Aorta (tissue), 5 donors: ENCODE measurements at regions not wholly inside any gene's neighbourhood (a gene's known extent, or its start where the extent isn't known, plus 50 kb on each side); places are given as distances from the start of the nearest gene placed in this dataset.
A peak's percentile ranks its signal among the peaks of the same experiment; 100 is the strongest.

ENCODE experiments used
- ATAC-seq: fragments of 200-7000 bp; cut with Tn5 transposase; one replicate; pipeline ENCODE4 v1.9.1; 2022; ENCODE audit warnings: moderate library complexity; ENCODE audit not compliant: low FRiP score
- DNase-seq, 2 donors: peaks; one replicate each; pipeline ENCODE4 v3.0.0-alpha.2; 2020
- H3K27ac ChIP-seq, 2 donors: one replicate each; pipeline ENCODE4 v1.5.1; 2013; ENCODE audit warnings: low read length in 2 of 2, mild to moderate bottlenecking in 2 of 2, moderate library complexity in 2 of 2, control low read depth in 1 of 2, inconsistent platforms in 1 of 2, low read depth in 1 of 2
- H3K27me3 ChIP-seq, 2 donors: one replicate each; pipeline ENCODE4 v1.6.1; 2013; ENCODE audit warnings: control low read depth in 1 of 2, low read length in 1 of 2, mild to moderate bottlenecking in 1 of 2, moderate library complexity in 1 of 2; ENCODE audit not compliant: insufficient read depth in 2 of 2, control insufficient read depth in 1 of 2
- H3K36me3 ChIP-seq, 2 donors: one replicate each; pipeline ENCODE4 v1.6.1; 2013; ENCODE audit warnings: control low read depth in 1 of 2, low read length in 1 of 2, mild to moderate bottlenecking in 1 of 2; ENCODE audit not compliant: insufficient read depth in 2 of 2, control insufficient read depth in 1 of 2
- H3K4me1 ChIP-seq, 2 donors: one replicate each; pipeline ENCODE4 v1.6.1; 2013; ENCODE audit warnings: low read length in 2 of 2, control low read depth in 1 of 2, mild to moderate bottlenecking in 1 of 2, moderate library complexity in 1 of 2; ENCODE audit not compliant: insufficient read depth in 2 of 2, control insufficient read depth in 1 of 2
- H3K4me3 ChIP-seq, 2 donors: one replicate each; pipeline ENCODE4 v1.5.1; 2013; ENCODE audit warnings: low read length in 2 of 2, control low read depth in 1 of 2, mild to moderate bottlenecking in 1 of 2
- H3K9me3 ChIP-seq: one replicate; pipeline ENCODE4 v1.6.1; 2013; ENCODE audit warnings: mild to moderate bottlenecking, low read length; ENCODE audit not compliant: control insufficient read depth
- WGBS, 2 donors: extraction: QIAGEN DNeasy Blood & Tissue Kit; methylation state at CpG; one replicate each; pipeline ENCODE4 v1.1.7; 2013; 5-methylcytosine and 5-hydroxymethylcytosine counted together
- intact Hi-C, 2 donors: fragments of 100-400 bp; cut with DNase I; formaldehyde crosslinking; loops; one replicate each; pipeline versions ENCODE4 v1.14.2 to v1.15.0; 2022
- donor health status: healthy with polysubstance abuse.
- donor health status: Bipolar disorder and iron deficiency.
- donor health status: DM: no; HTN: no; CAD: no.
- donor health status: DM: no; HTN: no; CAD: no.
- donor health status: DM: yes; HTN: yes; CAD: no.

DNA sequence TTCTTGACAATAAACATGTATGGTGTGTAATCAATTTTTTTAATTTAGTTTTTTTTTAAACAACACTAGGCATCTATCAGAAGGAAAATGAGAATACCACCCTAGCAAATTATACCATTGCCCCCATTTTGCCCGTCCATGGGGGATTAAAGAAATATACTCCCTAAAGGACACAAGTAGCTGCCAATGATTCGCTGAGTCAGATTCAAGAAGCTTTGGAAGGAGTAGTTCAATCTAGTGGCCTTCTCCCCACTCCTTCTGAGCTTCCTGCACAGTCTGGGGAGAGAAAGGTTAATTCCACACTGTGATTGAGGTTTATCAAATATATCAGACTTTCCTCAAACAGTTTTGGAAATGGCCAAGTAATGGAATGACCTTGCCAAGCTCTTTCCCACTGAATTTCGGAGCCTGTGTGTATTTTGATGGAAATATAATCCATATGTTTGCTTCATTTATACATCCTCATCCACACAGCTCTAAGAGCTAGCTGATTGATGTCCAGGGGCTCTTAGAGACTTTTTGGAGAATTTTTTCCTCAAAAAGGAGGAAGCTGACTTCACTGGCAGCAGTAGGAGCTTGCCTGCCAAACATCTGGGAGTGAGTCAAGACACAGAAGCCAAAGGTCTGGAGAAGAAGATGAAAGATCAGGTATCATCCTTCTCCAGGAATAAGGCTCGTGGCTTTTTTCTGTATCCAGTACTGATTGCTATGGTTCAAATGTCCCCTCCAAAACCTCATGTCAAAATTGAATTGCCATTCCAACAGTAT is 478.5 kb upstream of the PROK2 start:
- H3K36me3 ChIP-seq, result no peaks in the 10 kb centered on the region
- no peaks in the 10 kb centered on the region for H3K9me3 ChIP-seq
- WGBS, 2 donors, result 86 to 90% methylated on average over 4 of the region's 4 CpGs
- ATAC-seq (no peak), DNase-seq (no peak)
- intact Hi-C loops, result no loop called here
- no peaks in the 10 kb centered on the region for H3K27me3 ChIP-seq
- no peak overlapping the region for H3K4me3 ChIP-seq
- H3K4me1 ChIP-seq, result peaks cover 0 to 4% of the 10 kb centered on the region in 2 donors
- no peak overlapping the region for H3K27ac ChIP-seq

DNA sequence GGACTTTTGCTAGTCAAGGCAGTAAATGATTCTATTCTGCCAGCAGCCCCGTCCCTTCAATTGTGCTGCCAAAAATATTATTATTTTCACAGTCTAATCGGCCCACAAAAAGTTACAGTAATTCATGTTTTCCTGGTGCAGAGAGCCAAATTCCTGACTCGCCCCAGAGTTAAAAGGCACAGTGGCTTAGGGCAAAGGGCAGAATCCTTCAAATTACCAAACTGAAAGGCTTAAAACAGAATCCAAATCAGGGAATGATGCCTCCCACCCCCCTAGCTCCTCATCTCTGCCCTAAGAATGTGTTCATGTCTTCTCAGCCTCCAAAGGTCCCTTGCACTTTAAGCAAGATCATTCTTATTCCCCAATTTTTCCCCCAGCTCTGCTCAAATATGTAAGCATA is 477.8 kb upstream of the PROK2 start:
- Histone ChIP-seq H3K27me3 (no peaks in the 10 kb centered on the region), H3K27ac (no peak overlapping the region), H3K4me3 (no peak overlapping the region), H3K9me3 (no peaks in the 10 kb centered on the region), H3K36me3 (no peaks in the 10 kb centered on the region), H3K4me1 (peaks cover 0 to 4% of the 10 kb centered on the region in 2 donors)
- ATAC-seq, result no peak
- WGBS, 2 donors, result 1 to 6% methylated on average over 3 of the region's 3 CpGs
- no peak for DNase-seq
- intact Hi-C loops, result no loop called here

DNA sequence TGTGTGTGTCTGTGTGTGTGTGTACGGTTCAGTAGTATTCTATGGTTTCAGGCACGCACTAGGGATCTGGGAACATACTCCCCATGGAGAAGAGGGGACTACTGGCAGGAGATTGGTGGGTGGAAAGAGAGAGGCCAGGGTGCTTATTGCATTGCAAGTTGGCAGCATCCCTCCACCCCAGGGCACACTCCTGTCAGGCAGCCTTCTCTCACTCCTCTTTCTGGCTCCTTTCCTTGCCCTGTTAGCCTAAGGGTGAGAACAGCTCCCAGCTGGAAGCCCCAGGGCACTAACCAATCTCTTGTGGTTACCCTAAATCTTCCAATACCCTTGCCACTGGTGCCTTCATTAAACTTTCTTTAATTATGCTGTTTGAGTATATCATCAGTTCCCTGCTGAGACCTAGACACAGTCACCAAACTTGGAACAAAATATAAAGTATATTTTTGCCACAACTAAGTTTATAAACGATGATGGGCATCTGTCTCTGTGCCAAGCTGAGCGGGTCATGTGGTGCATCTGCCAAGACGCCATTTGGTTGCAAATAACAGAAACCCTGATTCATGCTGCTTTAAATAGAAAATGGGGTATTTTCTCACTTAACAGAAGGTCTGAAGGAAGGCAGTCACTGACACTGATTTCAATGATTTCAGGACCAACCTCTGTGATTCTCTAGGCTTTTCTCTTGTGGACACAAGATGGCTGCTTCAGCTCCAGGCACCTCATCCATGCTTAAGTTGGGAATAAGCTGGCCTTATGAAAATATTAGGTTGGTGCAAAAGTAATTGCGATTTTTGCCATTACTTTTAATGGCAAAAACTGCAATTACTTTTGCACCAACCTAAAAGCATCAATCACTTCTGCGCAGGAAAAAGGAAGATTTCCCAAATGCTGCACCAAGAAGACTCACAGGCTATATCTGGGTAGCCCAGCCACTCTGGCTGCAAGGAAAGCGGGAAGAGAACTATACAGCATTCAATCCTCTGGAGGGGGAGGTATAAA is 476.9 kb upstream of the PROK2 start:
- DNase-seq (peak in 1 of 2 donors; percentile 80), ATAC-seq (no peak)
- Histone ChIP-seq H3K27me3 (no peaks in the 10 kb centered on the region), H3K27ac (no peak overlapping the region), H3K4me3 (no peak overlapping the region), H3K36me3 (no peaks in the 10 kb centered on the region), H3K4me1 (peaks cover 0 to 4% of the 10 kb centered on the region in 2 donors), H3K9me3 (no peaks in the 10 kb centered on the region)
- WGBS, 2 donors, result 41 to 43% methylated on average over 8 of the region's 8 CpGs
- intact Hi-C loops, result no loop called here

DNA sequence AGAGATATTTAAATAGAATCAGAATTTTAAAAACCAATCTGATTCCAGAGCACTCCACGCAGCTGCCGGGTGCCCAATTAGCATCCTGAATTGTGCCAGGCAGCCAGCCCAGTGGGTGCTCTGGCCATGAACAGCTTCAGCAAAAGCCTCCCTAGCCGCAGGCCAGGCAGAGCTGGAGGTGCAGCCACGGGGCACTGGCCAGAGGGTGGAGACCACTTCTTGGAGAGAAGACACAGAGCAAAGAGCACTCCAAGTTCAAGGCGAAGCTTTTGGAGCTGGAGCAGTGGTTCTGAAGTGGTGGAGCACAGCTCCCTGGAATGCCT is 475.6 kb upstream of the PROK2 start:
- Histone ChIP-seq H3K27ac (no peak overlapping the region), H3K27me3 (no peaks in the 10 kb centered on the region), H3K4me3 (no peak overlapping the region), H3K4me1 (peaks cover 4 to 5% of the 10 kb centered on the region in 2 donors), H3K36me3 (no peaks in the 10 kb centered on the region), H3K9me3 (no peaks in the 10 kb centered on the region)
- WGBS, 2 donors, result 47 to 64% methylated on average over 5 of the region's 5 CpGs
- ATAC-seq (no peak), DNase-seq (no peak)
- intact Hi-C loops, result no loop called here

DNA sequence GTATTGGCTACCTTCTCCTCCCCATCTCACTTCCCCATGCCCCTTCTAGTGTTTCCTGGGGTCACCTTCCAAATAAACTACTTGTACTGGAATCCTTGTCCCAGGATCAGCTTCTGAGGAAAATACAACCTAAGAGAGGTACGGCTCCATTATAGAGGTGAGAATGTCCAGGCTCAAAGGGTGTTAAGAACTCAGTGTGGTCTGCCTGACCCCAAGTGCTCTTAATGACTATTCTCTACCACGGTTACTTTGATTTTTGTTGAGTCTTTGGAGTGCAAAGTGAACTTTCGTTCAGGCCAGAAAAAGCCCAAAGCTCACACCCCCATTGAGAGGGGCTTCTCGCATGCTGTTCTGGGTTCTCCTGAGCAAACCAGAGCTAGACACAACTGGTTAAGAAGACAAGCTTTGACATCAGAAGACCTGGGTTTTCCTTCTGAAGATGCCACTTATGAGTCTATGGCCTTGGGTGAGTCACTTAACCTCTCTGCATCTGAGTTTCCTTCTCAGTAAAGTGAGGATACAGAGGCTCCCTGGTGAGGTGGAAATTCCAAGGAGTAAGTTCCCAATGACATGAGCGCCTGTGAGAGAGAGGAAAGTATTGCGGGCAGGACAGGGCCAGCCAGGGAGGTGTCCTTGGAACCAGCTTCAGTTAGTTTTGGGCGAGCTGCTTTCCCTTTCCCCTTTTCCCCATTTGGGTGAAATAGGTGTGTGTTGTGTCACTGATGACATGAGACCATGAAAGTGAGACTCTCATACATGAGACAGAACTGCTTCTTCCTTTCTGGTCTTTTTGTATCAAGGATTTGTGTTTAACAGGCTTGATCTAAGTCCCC is 475.0 kb upstream of the PROK2 start:
- DNase-seq (no peak), ATAC-seq (no peak)
- no peak overlapping the region for H3K27ac ChIP-seq
- peaks cover 4 to 5% of the 10 kb centered on the region in 2 donors for H3K4me1 ChIP-seq
- no peak overlapping the region for H3K4me3 ChIP-seq
- H3K9me3 ChIP-seq, result no peaks in the 10 kb centered on the region
- H3K36me3 ChIP-seq, result no peaks in the 10 kb centered on the region
- WGBS, 2 donors, result 95 to 97% methylated on average over 7 of the region's 7 CpGs
- H3K27me3 ChIP-seq, result no peaks in the 10 kb centered on the region
- intact Hi-C loops, result no loop called here

DNA sequence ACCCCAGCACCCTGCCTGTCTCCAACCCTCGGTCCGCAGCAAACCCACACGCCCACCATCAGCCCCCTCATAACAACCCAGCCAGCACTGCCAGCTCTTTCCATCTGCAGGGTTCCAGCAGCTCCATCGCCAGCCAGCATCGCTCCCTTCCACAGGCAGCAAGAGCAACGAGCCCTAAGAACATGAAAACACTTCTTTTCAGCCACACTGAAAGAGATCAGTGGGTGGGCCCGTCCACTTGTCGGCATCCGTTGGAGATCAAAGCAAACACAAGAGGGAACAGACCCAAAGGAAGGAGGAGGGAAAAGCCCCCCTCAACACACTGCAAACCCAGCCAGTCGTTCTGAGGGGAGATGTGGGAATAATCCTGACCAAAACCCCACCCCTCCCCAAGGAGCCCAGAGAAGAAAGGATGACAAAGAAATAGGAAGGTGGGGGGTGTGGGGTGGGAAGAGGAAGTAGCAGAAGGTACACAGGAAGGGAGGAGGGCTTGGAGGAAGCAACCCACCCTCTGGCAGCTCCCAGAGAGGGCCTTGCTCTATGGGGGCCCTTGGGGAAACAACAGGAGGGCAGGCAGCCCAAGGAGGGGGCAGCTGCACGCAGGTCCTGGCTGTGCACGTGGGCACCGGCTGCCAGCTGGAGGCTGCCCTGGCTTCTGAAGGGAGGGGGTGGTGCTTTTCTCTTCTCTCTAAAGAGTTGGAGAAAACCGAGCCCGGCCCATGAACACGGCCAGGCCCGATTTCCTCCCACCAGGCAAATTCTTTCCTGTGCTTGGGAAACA is 473.6 kb upstream of the PROK2 start:
- no peaks in the 10 kb centered on the region for H3K36me3 ChIP-seq
- 16 to 24% methylated on average over 16 to 17 of the region's 17 CpGs for WGBS, 2 donors
- peaks cover 4 to 5% of the 10 kb centered on the region in 2 donors for H3K4me1 ChIP-seq
- no peak overlapping the region for H3K4me3 ChIP-seq
- no peaks in the 10 kb centered on the region for H3K27me3 ChIP-seq
- ATAC-seq, result no peak
- no peak overlapping the region for H3K27ac ChIP-seq
- intact Hi-C loops, result no loop called here
- no peak for DNase-seq
- no peaks in the 10 kb centered on the region for H3K9me3 ChIP-seq

DNA sequence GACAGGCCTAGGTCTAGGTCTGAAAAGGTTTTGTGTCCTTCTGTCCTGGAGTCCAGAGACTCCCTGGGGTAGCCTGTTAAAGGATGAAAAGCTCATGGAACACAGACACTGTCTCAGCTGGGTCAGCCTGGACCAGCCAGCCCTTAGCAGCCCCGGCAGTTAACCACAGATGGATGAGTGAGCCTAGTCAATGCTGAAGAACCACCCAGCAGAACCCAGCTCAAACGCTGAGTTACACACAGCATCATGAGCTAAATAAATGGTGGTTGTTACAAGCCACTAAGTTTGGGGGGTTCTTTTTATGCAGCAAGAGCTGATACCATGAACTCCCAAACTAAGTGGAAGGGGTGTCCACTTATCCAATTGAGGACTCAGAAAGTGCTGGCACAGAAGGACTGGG is 472.8 kb upstream of the PROK2 start:
- no peak for DNase-seq
- intact Hi-C loops, result no loop called here
- Histone ChIP-seq H3K4me1 (peaks cover 4 to 5% of the 10 kb centered on the region in 2 donors), H3K27me3 (no peaks in the 10 kb centered on the region), H3K4me3 (no peak overlapping the region), H3K27ac (no peak overlapping the region), H3K9me3 (no peaks in the 10 kb centered on the region), H3K36me3 (no peaks in the 10 kb centered on the region)
- no peak for ATAC-seq
- WGBS, 2 donors, result 98 to 99% methylated on average over 2 of the region's 2 CpGs

DNA sequence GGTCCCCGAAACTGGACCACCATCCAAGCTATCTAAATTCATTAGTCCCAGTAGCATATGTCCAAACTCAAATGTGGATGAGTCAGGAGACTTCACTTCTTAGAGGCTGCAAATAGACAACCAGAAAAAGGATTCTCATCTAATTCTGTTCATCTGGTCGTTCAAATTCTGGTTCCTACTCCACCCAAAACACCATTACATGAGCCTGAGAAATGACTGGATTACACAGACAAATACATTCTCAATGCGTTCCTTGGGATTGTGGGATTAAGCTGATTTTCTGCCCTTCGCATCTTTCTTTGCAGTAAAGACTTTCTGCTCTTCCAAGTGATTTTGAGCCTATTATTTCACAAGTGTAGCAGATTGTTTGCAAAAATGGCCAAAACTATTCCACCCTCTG is 472.3 kb upstream of the PROK2 start:
- no peak for ATAC-seq
- intact Hi-C loops, result no loop called here
- 93 to 97% methylated on average over 4 of the region's 4 CpGs for WGBS, 2 donors

More for the DNA sequence above, 472.3 kb upstream of the PROK2 start:
- peaks cover 0 to 5% of the 10 kb centered on the region in 2 donors for H3K4me1 ChIP-seq
- H3K9me3 ChIP-seq, result no peaks in the 10 kb centered on the region
- DNase-seq, result no peak
- H3K27ac ChIP-seq, result no peak overlapping the region
- no peaks in the 10 kb centered on the region for H3K36me3 ChIP-seq
- no peak overlapping the region for H3K4me3 ChIP-seq
- H3K27me3 ChIP-seq, result no peaks in the 10 kb centered on the region
